DMS153 treated with DMSO at 0.1 percent for 48 hours (cell line): ENCODE measurements at regions not wholly inside any gene's neighbourhood (a gene's known extent, or its start where the extent isn't known, plus 50 kb on each side); places are given as distances from the start of the nearest gene placed in this dataset.

Source experiments
- DNase-seq: peaks from one replicate; lab custom pipeline; 2025; ENCODE audit not compliant: unreplicated experiment; lab: John Stamatoyannopoulos, UW

DNA sequence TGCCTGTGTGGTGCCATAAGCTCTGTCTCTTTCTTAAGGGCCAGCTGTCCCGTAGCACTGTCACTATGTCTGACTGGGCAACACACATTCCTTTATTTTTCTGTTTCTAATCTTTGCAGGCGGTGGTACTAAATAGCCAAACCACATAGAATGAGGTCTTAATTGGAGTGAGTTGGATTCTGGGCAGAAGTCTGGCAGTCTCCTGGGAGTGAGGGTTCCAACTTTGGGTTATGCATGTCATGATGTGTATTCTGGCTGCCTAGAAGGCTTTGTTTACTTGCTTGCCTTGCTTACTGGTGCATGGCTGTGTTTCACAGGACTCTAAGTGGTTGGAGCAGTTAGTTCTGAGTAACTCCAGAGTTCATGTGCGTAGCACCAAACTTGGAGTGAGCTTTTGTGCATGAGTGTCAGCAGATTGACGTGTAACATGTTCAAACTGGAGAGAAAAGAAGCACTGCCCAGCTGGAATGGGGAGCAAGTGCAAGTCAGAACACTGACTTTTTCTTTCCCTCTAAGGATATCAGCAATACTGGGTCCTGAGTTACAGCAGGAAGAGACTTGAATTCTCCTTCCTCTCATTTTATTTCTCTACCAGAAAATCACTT lies 185.8 kb downstream of the PCSK1 start:
- DNase-seq = no peak

DNA sequence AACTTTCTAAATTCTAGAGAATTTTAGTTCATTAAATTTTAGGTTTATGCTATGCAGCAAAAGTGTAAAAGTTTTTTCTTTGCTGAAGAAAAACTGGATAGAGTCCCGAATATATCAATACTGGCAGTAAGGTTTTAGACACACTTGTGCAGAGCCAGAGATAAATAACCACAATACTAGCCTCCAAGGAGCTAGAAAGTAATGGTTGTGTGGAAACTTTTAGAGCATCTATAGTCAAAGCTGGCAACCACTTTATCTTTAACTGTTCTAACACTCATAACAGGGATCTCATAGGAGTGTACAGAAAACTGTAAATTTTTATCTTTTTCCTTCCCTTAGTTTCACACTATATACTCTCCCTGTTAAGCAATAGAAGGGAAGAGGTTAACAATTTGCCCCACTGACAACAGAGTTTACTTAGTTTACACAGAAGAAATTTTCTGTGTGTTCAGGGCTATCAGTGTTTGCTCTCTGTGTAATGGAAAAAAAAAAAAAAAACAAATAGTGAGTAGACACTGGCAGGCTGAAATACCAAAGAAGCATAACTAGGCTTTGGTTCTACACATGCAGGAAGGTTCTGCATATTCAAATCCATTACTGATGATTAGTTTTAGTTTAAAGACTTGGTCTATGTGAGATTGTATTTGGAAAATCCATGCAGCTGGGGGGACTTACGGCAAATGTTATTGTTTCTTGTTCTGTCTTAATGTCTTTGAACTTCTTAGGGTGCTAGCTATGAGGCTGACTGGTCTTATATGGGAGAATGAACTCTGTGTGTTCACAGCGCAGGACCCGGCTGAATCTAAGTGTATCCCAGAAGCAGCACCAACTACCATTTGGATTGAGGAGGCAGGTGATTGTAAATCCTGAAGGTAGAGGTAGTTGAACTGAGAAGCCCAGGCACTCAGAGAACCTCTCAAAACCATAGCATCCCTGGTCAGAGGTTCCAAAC lies 187.6 kb downstream of the PCSK1 start:
- DNase-seq = no peak

DNA sequence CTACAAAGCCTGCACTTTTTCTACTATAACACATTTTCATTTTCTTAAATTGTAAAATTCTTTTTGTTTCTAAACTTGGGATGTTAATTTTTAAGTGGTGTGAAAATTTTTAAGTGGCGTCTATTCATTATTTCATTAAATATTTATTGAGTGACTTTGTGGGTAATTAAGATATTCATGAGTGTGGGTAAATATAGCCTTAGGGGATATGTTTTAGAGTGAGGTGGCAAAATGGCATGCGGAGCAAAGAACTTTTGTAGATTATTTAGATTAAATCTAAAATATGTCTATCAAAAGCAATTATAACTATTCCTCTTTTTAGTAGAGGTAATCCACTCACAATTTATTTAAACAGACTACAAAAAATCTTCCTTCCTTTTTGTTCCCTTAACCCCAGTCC lies 188.4 kb downstream of the PCSK1 start:
- no peak for DNase-seq

DNA sequence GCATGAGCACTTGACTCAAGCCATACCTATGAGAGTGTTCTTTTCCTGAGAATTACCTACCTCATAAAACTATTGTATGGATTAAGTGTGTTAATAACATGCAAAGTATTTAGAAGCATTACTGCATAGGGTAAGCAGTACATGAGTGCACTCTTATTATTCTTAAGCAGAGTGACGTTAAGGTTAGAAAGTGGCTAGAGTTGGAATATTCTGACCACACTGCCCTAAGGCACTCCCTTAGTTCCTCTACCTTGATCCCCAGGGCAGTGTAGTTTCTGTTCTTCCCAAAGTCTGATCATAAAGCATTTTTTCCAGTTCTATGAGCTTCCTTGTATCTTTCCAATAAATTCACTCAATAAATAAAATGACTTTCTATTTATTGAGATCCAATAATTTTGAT lies 189.2 kb downstream of the PCSK1 start:
- DNase-seq = no peak

DNA sequence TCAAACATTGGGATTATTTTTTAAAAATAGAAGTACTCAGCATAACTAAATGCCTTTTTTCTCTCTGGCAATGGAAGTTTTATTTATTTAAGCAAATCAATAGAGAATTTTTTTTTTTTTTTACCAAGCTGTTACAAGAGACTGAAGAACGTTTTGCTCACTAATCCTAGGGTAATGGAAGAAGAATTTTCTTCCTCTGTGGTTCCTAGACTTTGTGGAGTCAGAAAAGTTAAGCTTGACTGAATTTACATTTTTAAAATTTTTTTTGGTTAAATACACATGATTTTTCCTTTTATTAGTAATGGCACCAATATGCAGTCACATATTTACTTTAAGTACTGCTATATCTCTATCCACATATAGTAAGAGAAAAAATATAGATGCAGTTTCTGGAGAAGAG lies 189.8 kb downstream of the PCSK1 start:
- DNase-seq = no peak

DNA sequence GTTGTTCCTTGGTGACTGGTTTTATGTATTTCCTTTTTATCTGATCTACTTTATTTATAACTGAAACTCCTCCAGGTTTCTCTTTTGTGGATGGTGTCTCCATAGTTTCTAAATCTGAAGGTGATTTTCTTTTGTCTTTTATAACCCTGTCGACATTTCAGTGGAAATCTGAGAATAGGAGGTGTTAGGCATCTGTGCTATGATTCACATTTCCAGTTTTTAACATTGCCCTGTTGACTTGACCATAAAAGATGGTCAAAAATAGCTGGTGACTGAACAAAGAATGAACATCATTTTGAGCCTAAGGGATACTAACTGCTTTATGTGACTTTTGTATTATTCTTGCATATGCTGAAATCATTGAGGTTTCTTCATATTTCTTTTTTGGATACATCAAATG lies 190.5 kb downstream of the PCSK1 start:
- no peak for DNase-seq

- no peak for DNase-seq
These were observed 196.2 kb downstream of the PCSK1 start for GRCh38 chr5:96236831-96237230.

DNA sequence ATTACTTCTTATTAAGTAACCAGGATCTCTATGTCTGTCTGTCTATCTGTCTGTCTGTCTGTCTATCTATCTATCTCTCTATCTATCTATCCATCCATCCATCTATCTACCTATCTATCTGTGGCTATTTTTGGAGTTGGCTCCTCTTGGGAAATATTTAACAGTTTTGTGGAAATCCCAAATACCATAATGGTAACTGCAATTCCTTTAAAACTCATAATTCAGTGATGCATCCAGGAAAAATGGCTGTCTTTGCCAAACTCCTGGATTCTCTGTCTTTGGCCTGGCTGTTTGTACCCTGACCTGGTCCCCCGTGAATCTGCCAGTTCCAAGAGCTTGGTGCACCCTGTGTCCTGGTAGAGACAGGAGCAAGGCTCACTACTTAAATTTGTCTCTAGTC lies 197.0 kb downstream of the PCSK1 start:
- no peak for DNase-seq

- no peak for DNase-seq
These were observed 197.8 kb downstream of the PCSK1 start for GRCh38 chr5:96235008-96235910.

DNA sequence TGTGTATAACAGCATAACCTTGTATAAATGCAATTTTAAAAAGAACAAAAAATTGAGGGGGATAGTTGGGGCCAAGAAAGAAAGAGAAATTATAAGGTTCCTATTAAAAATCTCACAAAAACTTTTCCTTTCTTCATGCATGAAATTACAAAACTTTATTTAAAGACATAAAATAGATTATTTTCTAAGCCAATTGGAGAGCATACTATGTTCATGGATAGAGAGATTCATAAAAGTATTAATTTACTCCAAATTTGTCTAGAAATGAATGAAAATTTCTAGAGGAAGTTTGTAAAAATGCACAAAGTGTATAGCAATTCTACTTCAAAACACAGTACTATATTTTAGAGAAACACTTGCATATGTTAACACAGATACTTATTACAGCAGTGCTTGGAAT lies 200.4 kb downstream of the PCSK1 start:
- no peak for DNase-seq

GRCh38 chr5:96229188-96229587 lies 203.9 kb downstream of the PCSK1 start:
- DNase-seq = no peak

DNA sequence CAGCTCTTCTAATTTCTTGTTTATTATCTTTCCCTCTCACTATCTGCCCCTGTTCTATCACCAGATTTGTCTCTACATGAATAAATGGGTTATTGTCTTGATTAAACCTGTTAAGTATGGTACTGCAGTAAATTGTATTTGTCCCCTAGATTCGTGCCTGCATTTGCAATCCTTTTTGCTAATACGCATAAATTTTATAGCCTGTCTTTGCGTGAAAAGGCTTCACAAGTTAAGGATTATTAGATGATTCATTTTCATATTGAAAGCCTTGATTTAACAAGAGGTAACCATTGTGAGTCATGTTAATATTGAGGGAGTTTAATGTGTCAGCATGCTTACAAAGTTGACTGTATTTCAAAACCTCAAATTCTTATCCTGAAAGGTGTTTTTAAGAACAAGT lies 204.6 kb downstream of the PCSK1 start:
- no peak for DNase-seq

DNA sequence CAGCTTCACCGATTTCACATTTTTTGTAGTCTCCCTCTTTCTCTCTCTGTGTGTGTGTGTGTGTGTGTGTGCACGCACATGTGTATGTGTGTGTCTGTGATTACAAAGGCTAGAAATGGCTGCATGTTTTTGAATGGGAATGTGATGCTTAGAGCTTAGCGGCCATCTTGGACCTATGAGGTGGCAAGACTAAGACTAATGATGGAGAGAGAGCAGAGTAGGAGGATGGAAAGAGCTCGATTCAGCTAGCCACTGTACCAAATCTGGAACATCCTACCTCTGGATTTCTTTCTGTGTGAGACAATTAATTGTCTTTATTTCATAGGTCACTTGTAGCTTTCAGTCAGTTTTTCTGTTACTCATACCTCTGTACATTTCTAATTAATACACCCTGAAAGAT lies 205.1 kb downstream of the PCSK1 start:
- no peak for DNase-seq

DNA sequence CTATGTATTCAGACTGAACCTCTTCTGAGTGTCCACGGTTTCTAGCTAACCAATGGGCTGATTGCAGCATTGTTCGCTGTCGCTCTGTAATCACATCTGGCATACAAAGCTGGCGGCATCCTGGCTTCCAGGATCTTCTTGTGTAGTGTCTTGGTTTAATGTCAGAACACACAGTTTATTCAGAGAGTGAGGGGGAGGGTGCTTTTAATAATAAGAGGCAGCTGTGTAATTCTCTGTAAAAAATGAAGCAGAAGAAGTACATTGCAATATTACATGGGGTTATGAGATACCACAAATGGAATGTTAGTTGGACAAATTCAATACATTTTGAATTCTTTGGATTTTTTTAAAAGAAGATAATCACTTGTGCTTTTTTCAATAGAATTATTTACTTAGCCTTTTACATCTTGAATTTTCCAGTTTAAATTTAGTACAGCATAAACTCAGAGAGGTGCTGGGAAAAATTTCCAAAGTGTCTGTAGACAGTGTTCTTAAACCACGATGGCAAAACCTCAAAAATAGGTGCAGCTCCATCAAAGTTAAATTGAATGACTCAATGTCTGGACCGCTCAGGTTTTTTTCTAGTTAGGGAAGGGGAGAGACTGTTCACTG lies 206.0 kb downstream of the PCSK1 start:
- DNase-seq = no peak

DNA sequence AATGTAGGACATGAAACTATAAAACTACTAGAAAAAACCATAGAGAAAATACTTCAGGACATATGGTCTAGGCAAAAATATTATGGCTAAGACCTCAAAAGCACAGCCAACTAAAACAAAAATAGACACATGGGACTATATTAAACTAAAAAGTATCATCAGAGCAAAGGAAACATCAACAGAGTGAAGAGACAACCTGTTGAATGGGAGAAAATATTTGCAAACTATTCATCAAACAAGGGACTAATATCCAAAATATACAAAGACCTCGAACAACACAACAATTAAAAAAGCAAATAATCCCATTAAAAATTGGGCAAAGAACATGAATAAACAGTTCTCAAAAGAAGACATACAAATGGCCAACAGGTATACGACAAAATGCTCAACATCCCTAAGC lies 210.9 kb downstream of the PCSK1 start:
- no peak for DNase-seq

GRCh38 chr5:96220610-96221390 lies 212.2 kb downstream of the PCSK1 start:
- no peak for DNase-seq

GRCh38 chr5:96219580-96220281 lies 213.3 kb downstream of the PCSK1 start:
- DNase-seq = no peak

GRCh38 chr5:96218653-96219052 lies 214.4 kb downstream of the PCSK1 start:
- no peak for DNase-seq

GRCh38 chr5:96214442-96215197 lies 218.4 kb downstream of the PCSK1 start:
- no peak for DNase-seq
